Neural progenitor cell (in vitro differentiated cells): ENCODE measurements at regions not wholly inside any gene's neighbourhood (a gene's known extent, or its start where the extent isn't known, plus 50 kb on each side); places are given as distances from the start of the nearest gene placed in this dataset.

ENCODE experiments used
- EZH2 ChIP-seq: fragments of 200-600 bp; sonication (generic); IDR thresholded peaks from 2 replicates; pipeline ENCODE4 v1.6.1; 2017; ENCODE audit warnings: antibody characterized with exemption, mild to moderate bottlenecking, moderate library complexity
- EZH2phosphoT487 ChIP-seq: fragments of 200-600 bp; sonication (generic); IDR thresholded peaks from 2 replicates; pipeline ENCODE4 v1.6.1; 2017; ENCODE audit warnings: antibody characterized with exemption
- TF ChIP-seq, protein P1 (sequence below): fragments of 200-600 bp; sonication (generic); IDR thresholded peaks from 2 replicates; pipeline ENCODE4 v1.5.1; 2017; ENCODE audit warnings: antibody characterized with exemption, mild to moderate bottlenecking

DNA sequence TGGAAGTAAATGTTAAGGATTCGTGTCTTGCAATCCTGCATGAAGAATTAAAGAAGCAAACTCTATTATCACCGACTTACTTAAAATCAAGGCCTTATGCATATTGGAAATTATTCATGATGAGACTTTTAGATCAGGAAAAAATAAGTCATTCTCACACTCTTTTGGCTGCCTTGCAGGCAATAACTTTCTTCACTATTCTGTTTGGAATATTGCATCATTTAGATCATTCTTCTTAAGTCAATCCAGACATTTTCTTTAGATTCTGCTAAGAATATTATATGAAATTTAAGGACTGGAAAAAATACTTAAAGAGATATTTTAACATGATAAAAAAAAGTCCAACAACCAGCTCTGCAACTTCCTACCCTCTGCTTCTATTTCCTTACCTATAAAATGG, 245.4 kb downstream of the LRRN1 start:
- TF ChIP-seq, protein P1, sequence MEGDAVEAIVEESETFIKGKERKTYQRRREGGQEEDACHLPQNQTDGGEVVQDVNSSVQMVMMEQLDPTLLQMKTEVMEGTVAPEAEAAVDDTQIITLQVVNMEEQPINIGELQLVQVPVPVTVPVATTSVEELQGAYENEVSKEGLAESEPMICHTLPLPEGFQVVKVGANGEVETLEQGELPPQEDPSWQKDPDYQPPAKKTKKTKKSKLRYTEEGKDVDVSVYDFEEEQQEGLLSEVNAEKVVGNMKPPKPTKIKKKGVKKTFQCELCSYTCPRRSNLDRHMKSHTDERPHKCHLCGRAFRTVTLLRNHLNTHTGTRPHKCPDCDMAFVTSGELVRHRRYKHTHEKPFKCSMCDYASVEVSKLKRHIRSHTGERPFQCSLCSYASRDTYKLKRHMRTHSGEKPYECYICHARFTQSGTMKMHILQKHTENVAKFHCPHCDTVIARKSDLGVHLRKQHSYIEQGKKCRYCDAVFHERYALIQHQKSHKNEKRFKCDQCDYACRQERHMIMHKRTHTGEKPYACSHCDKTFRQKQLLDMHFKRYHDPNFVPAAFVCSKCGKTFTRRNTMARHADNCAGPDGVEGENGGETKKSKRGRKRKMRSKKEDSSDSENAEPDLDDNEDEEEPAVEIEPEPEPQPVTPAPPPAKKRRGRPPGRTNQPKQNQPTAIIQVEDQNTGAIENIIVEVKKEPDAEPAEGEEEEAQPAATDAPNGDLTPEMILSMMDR = no peak
- no peak for TF ChIP-seq EZH2
- TF ChIP-seq EZH2phosphoT487 = no peak
